GM19397 (cell line): ENCODE measurements at regions not wholly inside any gene's neighbourhood (a gene's known extent, or its start where the extent isn't known, plus 50 kb on each side); places are given as distances from the start of the nearest gene placed in this dataset.
"Not testable (repeated sequence)": the region's sequence is repeated elsewhere in the genome, so short reads cannot be mapped to it uniquely, and the experiment has no call there.

ENCODE experiments used
- ATAC-seq: cut with Tn5 transposase; IDR thresholded peaks from one replicate; pipeline ENCODE4 v1.9.1; 2021; ENCODE audit warnings: mild to moderate bottlenecking, moderate library complexity; ENCODE audit not compliant: unreplicated experiment

DNA sequence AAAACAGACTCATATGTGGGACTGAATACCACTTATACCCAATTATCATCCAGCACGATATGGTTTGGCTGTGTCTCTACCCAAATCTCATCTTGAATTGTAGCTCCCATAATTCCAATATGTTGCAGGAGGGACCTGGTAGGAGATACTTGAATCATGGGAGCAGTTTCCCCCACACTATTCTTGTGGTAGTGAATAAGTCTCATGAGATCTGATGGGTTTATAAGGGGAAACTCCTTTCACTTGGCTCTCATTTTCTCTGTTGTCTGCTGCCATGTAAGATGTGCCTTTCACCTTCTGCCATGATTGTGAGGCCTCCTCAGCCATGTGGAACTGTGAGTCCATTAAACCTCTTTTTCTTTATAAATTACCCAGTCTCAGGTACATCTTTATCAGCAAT is 91.9 kb upstream of the FNDC3A start:
- not testable (repeated sequence) for ATAC-seq

DNA sequence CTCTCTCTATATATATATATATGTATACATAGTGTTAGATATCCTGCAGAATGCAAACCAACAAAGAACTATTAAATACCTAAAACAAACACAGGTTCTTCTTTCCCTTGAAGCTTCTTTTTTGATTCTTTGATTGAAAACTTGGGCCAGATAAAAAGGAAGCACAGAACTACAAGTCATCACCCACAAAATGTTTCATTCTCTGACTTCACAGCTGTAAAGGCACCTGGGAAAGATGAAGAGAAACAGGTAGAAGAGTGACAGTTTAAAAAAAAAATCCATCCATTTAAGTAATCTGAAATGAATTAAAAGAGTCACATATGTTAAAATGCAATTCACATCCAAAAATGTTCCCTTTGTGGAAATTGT is 90.7 kb upstream of the FNDC3A start:
- ATAC-seq = no peak

DNA sequence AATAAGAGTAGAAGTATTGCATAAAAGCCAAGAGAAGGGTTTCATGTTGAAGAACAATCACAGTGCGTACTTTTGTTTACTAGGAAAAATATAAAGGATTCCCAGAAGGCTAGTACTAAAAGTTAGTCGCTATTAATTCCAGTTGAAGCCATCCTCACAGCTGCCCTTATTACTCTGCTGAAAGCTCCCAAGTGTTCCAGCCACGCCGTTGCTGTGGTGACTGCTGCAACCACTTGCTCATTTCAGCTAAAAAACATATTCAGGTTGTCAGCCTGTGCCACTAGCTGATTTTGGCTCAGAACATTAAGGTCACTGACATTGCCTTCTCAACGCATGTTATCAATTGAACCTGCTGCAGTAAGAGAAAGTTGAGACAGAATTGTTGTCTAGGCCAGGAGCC is 87.1 kb upstream of the FNDC3A start:
- ATAC-seq = no peak

DNA sequence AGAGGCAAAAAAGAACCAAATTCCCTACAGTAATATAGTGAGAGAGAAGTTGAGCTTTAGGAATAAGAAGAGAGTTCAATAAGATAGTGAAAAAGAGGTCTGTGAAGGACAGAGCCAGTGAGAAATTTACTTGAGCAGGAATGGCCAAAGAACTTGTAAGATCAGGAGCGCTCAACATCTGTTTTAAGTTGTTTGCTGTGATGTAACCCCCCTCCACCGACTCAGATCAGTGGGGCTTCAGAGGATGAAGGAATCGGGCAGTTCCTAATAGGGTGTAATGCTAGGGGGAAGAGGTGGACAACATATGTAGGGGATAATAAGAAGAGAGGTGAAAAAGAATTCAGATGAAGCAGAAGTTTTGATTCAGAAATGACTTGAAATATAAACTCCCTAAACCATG is 85.3 kb upstream of the FNDC3A start:
- no peak for ATAC-seq

DNA sequence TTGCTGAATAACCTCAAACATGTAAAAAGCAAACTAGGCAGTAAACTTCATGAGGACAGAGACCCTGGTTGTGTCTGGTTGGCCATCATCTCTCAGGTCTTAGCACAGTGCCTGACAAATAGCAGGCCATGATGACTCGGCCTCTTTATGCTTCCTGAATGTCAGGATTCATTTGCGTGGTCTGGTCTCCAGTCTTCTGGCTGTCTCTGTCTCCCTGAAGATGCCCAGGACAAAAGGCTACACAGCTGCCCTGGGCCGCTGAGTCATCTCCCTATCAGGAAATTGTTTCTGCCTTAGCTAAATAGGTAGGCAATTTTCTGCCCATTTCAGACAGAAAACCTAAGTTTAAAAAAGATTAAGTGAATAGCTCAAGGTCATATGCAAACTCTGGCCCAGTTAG is 84.1 kb upstream of the FNDC3A start:
- ATAC-seq = no peak

DNA sequence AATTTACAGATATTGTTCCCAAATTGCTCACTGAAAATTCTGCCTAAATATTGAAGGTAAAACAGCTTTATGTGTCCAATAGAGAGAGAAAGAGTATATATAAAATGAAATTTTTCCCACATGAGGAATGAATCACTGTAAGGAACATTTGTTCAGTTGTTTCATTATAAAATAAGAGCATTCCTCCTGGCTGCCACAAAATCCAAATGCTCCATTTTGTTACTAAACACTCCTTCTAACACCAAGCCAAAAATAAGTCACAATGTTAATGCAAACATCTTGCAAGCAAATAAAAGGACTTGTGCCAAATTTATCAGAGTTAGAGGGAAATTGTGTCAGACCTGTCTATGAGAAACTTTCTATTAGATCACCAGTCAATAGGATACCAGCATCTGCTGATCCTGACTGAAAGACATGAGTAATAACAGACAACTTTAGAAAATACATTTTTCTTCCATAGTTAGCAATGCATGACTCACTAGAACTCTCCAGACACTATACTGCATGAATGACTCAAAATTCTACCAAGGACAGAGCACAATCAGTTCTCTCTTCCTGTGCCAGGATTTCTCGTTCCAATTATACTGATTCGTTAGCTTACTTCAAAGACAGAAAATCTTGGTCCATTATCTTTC is 83.5 kb upstream of the FNDC3A start:
- ATAC-seq = no peak

DNA sequence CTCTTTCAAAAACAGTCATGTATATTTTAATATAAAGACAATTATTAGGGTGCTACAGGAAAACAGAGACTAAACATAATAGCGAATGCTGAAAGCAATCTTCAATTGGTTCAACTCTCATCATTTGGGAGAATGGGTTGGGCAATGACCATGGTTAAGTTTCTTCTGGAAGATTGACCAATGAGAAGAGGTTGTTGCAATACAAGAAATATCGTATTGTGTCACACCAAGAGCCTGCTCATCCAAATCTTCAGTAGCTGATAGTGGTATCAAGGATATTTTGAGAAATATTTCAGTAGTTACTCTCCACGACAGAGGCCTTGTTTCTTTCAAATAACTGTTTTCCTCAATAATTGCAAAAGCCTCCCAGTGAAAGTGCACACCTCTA is 83.0 kb upstream of the FNDC3A start:
- ATAC-seq = no peak

DNA sequence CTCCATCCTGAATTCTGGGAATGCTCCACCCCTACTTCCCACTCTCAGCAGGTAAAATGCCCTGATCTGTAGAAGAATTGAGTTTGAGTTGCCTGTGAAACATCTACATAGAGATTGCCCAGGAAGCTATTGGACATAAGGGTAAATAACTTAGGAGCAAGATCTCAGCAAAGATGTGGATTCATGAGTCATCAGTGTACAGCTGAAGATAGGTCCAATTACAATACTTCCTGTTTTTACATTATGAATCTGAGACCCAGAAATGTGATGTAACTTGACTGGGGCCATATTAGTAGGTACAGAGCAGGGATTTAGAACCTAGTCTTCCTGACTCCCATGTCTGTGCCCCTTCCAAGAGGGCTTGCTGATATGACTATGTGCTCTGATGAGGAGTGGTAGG is 79.4 kb upstream of the FNDC3A start:
- ATAC-seq = no peak

DNA sequence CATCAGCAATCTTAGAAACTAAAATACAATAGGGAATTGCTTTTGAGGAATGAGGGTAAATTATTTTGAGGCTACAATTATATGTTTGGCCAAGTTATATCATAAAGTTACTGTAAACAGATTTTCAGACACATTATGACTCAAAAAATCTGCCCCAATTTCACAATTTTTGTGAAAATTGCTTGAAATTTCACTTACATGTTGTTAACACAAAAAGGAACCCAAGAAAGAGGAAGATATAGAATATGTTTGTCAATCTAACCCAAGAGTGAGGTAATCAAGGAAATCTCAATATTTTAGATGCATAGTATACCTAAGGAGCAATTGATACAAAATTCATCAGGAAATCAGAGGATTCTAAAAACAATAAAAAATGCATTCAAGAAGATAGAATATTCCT is 73.9 kb upstream of the FNDC3A start:
- ATAC-seq = no peak

DNA sequence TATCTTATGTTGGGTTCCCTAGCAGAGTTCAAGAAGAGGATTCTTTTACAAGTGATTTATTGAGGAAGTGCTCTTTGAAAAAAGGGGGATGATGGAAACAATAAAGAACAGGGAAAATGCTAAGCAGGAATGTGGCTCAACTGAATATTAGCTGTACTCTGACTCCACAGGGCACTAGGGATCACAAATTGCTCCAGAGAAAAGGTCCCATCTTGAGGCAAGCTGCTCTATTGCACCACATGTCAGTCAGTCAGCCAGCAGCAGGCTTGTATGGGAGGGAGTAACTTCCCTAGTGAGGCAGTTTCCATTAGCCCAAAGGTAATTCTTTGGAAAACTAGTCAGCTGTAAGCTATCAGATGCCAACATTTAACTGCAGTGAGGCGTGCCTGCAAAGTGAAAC is 73.3 kb upstream of the FNDC3A start:
- ATAC-seq = no peak

DNA sequence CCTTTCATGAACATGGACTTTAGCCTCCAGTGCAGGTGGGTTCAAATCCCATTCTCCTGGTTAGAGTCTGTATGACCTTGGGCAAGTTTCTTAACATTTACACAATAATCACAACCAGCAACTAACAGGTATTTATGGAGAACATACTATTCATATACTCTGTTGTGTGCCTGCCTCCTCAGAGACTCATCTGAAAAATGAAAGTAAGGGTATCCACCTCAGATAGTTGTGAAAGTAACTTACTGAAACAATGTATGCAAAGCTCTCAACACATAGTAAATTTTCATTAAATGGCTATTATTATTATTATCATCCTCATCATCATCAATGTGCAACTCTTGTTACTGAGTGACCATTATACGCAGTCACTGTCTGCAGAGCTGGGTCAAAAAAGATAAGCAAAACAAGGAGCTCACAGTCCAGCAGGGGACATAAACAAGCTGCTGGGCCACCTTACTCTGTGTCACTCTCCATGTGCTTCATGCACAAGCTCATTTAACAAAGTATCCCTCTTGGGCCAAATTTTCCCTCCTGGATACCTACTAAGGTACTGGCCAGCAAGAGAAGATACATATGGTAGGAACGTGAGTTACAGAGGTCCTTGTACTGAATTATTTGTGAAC is 70.9 kb upstream of the FNDC3A start:
- ATAC-seq = no peak

DNA sequence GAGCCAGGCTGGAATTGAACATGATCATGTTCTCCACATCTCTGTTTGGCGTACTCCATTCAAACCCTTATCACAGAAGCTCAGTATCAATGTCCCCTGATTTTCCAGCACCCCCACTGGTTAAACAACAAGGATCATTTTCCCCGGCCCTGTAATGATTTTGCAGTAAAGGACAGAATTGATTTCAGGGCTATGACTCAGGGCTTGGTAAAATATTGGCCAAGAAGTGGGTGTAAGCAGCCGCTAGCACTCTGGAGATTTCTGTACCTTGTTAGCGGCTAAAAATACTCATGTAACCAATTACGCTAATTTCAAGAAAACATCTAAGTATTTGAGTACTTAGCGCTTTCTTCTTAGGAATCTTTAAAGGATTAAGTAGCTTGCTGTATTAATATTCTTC is 69.5 kb upstream of the FNDC3A start:
- no peak for ATAC-seq

DNA sequence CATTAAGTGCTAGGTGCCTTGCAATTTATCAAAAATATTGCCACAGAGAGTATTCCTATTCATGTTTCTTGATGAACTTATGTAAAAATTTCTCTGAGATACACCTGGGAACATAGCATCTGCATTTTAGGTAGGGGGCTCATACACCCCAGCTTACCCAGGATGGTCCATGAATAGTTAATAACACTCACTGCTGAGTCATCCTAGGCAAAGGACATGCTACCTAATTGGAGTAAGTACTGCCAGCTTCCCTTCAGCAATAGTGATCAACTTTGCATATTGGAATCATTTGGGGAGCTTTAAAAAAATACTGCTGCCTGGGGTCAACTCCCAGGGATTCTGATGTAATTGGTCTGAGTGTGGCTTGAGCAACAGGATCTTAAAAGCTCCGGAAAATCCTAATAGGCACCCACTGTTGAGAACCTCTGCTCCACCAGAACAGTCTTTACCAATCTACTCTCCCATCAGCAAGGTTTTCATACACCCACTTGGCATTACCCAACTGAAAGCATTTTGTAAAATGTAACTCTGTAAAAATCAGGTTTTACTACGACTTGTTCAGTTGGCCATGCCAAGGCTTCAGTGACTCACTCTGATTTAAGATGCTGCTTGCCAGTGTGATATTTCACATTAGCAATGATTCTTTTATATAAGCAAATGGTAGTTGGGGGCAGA is 67.2 kb upstream of the FNDC3A start:
- ATAC-seq = no peak

DNA sequence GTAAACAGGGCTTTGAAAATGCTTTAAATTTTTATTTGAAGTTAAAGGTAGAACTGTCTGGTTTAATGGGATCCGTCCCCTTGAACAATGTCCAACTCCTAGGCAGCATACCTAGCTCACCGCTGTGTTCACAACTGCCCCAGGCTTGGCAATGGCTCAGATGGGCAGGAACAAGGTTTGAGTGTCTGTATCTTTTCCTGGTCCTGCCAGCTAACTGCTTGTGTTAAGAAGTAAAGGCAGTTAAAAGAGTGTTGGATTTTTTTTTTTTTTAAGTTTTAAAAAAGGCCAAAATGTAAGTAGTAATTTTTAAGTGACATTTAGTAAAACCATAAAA is 66.7 kb upstream of the FNDC3A start:
- no peak for ATAC-seq

DNA sequence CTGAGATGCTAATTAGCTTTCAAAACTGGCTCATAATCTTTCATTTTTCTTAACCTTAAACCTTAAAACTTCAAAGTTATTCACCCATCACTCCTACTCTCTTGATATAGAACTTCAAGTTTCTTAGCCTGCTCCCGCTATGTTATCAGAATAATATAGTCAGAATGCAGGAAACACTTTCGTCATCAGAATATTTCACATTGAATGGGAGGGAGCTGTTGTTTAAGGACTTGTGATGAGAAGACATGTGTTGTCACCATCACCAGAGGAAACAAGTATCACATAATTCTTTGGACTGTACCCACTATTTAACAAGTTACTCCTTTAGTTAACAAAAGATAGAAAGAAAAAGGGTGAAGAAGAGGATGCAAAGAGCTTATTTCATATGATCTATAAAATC is 65.0 kb upstream of the FNDC3A start:
- ATAC-seq = no peak

DNA sequence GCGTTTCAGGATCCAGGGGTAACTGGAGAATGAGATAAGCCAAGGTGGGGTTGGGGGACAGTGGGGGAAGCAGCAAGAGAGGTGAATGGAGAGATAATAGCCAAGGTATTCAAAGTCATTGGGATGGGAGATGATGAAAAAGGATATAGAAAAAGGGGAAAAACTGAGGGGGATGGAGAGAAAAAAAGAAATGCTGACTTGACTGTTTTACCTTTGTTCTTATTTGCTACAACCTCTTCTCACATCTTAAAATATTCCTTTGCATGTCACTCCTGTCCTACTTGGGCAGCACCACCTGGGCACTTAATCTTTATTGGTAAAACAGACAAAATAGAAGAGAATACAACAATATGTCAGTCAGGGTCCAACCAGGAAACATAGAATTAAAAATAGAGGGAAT is 56.0 kb upstream of the FNDC3A start:
- no peak for ATAC-seq

DNA sequence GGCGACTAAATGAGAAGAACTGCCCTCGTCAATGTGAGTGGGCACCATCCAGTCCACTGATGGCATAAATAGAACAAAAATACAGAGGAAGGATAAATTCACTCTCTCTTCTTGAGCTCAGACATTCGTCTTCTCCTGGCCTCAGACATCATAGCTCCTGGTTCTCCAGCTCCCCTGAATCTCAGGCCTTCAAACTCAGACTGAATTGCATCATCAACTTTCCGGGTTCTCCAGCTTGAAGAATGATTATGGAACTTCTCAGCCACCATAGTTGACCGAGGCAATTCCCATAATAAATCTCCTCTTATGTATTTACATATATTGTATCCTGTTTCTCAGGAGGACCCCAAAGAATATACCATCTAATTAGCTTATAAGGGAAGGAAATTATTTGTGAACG is 55.0 kb upstream of the FNDC3A start:
- ATAC-seq = no peak

DNA sequence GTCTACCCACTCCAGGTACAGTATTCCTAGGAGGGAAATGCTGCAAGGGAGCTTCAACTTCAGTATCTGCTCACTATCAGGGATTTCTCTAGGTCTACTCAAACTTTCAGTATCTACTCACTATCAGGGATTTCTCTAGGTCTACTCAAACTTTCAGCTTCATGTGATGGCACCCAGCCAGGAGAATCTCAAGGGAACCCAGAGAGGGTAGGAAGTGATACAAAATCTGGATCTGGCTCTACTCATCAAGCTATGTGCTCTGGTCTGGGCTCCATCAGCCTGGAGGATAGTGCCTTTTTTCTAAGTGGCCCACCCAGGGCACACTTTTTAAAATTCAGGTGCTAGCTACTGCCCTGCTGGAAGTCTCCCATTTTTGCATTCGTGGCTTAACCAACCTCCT is 52.3 kb upstream of the FNDC3A start:
- no peak for ATAC-seq

DNA sequence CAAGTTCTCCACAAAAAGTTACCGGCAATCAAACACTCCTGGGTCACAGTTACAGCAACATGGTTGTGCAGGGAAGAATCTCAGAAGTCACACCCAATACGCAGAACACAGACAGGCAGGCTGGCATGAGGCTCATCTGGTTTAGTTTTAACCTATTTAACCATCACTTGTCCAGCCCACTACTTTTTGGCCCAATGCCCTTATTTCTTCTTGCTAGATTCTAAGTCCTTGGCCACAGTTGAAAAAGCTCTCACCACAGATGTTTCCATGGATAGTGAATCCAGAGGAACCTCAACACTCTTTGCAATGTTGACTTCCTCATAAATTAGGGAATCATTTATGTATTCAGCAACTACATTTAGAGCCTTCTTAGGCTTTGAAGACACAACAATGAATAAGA is 50.7 kb upstream of the FNDC3A start:
- no peak for ATAC-seq
